WERI-Rb-1 (cell line): ENCODE measurements at regions not wholly inside any gene's neighbourhood (a gene's known extent, or its start where the extent isn't known, plus 50 kb on each side); places are given as distances from the start of the nearest gene placed in this dataset.
"Not testable (repeated sequence)": the region's sequence is repeated elsewhere in the genome, so short reads cannot be mapped to it uniquely, and the experiment has no call there.

Experiments used
- DNase-seq: peaks from one replicate; pipeline ENCODE4 v3.0.0-alpha.2; 2020
- H3K27ac ChIP-seq: fragments of 250-450 bp; sonication (Bioruptor Pico); 2 replicates; pipeline ENCODE4 v1.5.1; 2020; ENCODE audit warnings: mild to moderate bottlenecking, moderate library complexity
- H3K27me3 ChIP-seq: fragments of 250-450 bp; sonication (Bioruptor Pico); 2 replicates; pipeline ENCODE4 v1.5.1; 2021; ENCODE audit warnings: mild to moderate bottlenecking, low read depth, moderate library complexity; ENCODE audit not compliant: insufficient read depth, severe bottlenecking
- H3K36me3 ChIP-seq: fragments of 250-450 bp; sonication (Bioruptor Pico); 2 replicates; pipeline ENCODE4 v1.5.1; 2020; ENCODE audit warnings: mild to moderate bottlenecking, moderate library complexity
- H3K4me3 ChIP-seq: 2 replicates; pipeline ENCODE4 v1.5.1; 2011; ENCODE audit warnings: low read depth, mild to moderate bottlenecking, control low read depth, low read length
- H3K9me3 ChIP-seq: fragments of 250-450 bp; sonication (Bioruptor Pico); 2 replicates; pipeline ENCODE4 v1.5.1; 2021; ENCODE audit warnings: mild to moderate bottlenecking, moderate library complexity; ENCODE audit not compliant: severe bottlenecking
- CTCF ChIP-seq: IDR thresholded peaks from 2 replicates; pipeline ENCODE4 v1.5.1; 2011; ENCODE audit warnings: low read depth, mild to moderate bottlenecking, control low read depth, inconsistent platforms, low read length

- Histone ChIP-seq H3K4me3 (no peak overlapping the region), H3K27me3 (no peaks in the 10 kb centered on the region), H3K27ac (no peak overlapping the region), H3K36me3 (no peaks in the 10 kb centered on the region), H3K9me3 (no peaks in the 10 kb centered on the region)
- DNase-seq = no peak
- no peak for TF ChIP-seq CTCF
These were observed 1554.5 kb upstream of the FLRT2 start for GRCh38 chr14:83975435-83975834.

- no peak for DNase-seq
- Histone ChIP-seq H3K27me3 (no peaks in the 10 kb centered on the region), H3K27ac (no peak overlapping the region), H3K9me3 (no peaks in the 10 kb centered on the region), H3K4me3 (no peak overlapping the region), H3K36me3 (no peaks in the 10 kb centered on the region)
- TF ChIP-seq CTCF = no peak
These were observed 1553.8 kb upstream of the FLRT2 start for GRCh38 chr14:83975841-83976770.

- DNase-seq = no peak
- H3K27ac ChIP-seq = no peak overlapping the region
These were observed 1552.4 kb upstream of the FLRT2 start for GRCh38 chr14:83977583-83977982.

GRCh38 chr14:83981676-83982258 lies 1548.2 kb upstream of the FLRT2 start:
- H3K27ac ChIP-seq, H3K4me3 ChIP-seq, DNase-seq, H3K27me3 ChIP-seq, H3K36me3 ChIP-seq, H3K9me3 ChIP-seq: not testable (repeated sequence)

More at GRCh38 chr14:83977583-83977982, 1552.4 kb upstream of the FLRT2 start:
- Histone ChIP-seq H3K36me3 (no peaks in the 10 kb centered on the region), H3K4me3 (no peak overlapping the region), H3K27me3 (no peaks in the 10 kb centered on the region), H3K9me3 (no peaks in the 10 kb centered on the region)
- no peak for TF ChIP-seq CTCF

- Histone ChIP-seq H3K27me3 (no peaks in the 10 kb centered on the region), H3K9me3 (no peaks in the 10 kb centered on the region), H3K36me3 (no peaks in the 10 kb centered on the region), H3K27ac (no peak overlapping the region), H3K4me3 (no peak overlapping the region)
- no peak for DNase-seq
- TF ChIP-seq CTCF = 0 out of 2 replicates have a peak, but pooled peaks have one; percentile 5
These were observed 1541.7 kb upstream of the FLRT2 start for GRCh38 chr14:83988275-83988674.

GRCh38 chr14:83991666-83992065 lies 1538.3 kb upstream of the FLRT2 start:
- no peak overlapping the region for H3K27ac ChIP-seq
- no peak for DNase-seq
- H3K27me3 ChIP-seq = no peaks in the 10 kb centered on the region
- TF ChIP-seq CTCF = no peak
- no peak overlapping the region for H3K4me3 ChIP-seq
- no peaks in the 10 kb centered on the region for H3K36me3 ChIP-seq
- no peaks in the 10 kb centered on the region for H3K9me3 ChIP-seq
